WTC11 (cell line): ENCODE measurements at regions not wholly inside any gene's neighbourhood (a gene's known extent, or its start where the extent isn't known, plus 50 kb on each side); places are given as distances from the start of the nearest gene placed in this dataset.
"Not testable (repeated sequence)": the region's sequence is repeated elsewhere in the genome, so short reads cannot be mapped to it uniquely, and the experiment has no call there.

ENCODE experiments used
- ATAC-seq: fragments of 200-7000 bp; cut with Tn5 transposase; 2 replicates; pipeline ENCODE4 v1.10.0; 2021; ENCODE audit warnings: mild to moderate bottlenecking, moderate library complexity
- CTCF ChIA-PET: fragments of 300-600 bp; sonication (Branson Sonifier 250); formaldehyde crosslinking; loops from one replicate; lab custom pipeline; 2021; ENCODE audit warnings: antibody characterized with exemption; lab: Charles Lee
- POLR2A ChIA-PET: fragments of 350-600 bp; sonication (Branson Sonifier 250); formaldehyde crosslinking; loops from one replicate; lab custom pipeline; 2021; ENCODE audit warnings: antibody characterized with exemption; lab: Charles Lee
- DNase-seq: peaks from one replicate; pipeline ENCODE4 v3.0.0; 2021; ENCODE audit warnings: low spot score
- H3K27ac Mint-ChIP-seq: 2 replicates; pipeline ENCODE4 v1.8.0; 2021; ENCODE audit warnings: mixed read lengths
- H3K27me3 Mint-ChIP-seq: 2 replicates; pipeline ENCODE4 v1.8.0; 2021; ENCODE audit warnings: low read depth, mild to moderate bottlenecking, moderate library complexity, mixed read lengths
- H3K36me3 Mint-ChIP-seq: 2 replicates; pipeline ENCODE4 v1.8.0; 2021; ENCODE audit warnings: mixed read lengths
- H3K4me1 Mint-ChIP-seq: 2 replicates; pipeline ENCODE4 v1.8.0; 2022; ENCODE audit warnings: mixed read lengths
- H3K4me3 Mint-ChIP-seq: 2 replicates; pipeline ENCODE4 v1.8.0; 2021; ENCODE audit warnings: mild to moderate bottlenecking, moderate library complexity, mixed read lengths
- H3K9me3 Mint-ChIP-seq: 2 replicates; pipeline ENCODE4 v1.8.0; 2021; ENCODE audit warnings: mixed read lengths
- AFF4 ChIP-seq: sonication (generic); formaldehyde crosslinking; IDR thresholded peaks from 2 replicates; pipeline ENCODE4 v1.8.1; 2023; ENCODE audit warnings: mild to moderate bottlenecking, missing genetic modification reagents, borderline replicate concordance
- ATF6 ChIP-seq: sonication (generic); formaldehyde crosslinking; IDR thresholded peaks from 2 replicates; pipeline ENCODE4 v1.8.1; 2023; ENCODE audit warnings: mild to moderate bottlenecking, missing genetic modification reagents
- CREB1 ChIP-seq: sonication (generic); formaldehyde crosslinking; IDR thresholded peaks from 2 replicates; pipeline ENCODE4 v1.8.0; 2023; ENCODE audit warnings: mild to moderate bottlenecking, missing genetic modification reagents
- ETV6 ChIP-seq: sonication (generic); formaldehyde crosslinking; IDR thresholded peaks from 2 replicates; pipeline ENCODE4 v1.8.1; 2022; ENCODE audit warnings: mild to moderate bottlenecking, missing genetic modification reagents
- FOXJ3 ChIP-seq: sonication (generic); formaldehyde crosslinking; IDR thresholded peaks from 2 replicates; pipeline ENCODE4 v1.9.0; 2021; ENCODE audit warnings: missing genetic modification reagents, mild to moderate bottlenecking, borderline replicate concordance
- FOXP1 ChIP-seq: sonication (generic); formaldehyde crosslinking; IDR thresholded peaks from 2 replicates; pipeline ENCODE4 v1.8.0; 2022; ENCODE audit warnings: missing genetic modification reagents, mild to moderate bottlenecking, moderate library complexity, borderline replicate concordance
- HMGXB4 ChIP-seq: sonication (generic); formaldehyde crosslinking; IDR thresholded peaks from 2 replicates; pipeline ENCODE4 v1.8.1; 2023; ENCODE audit warnings: mild to moderate bottlenecking, moderate library complexity, missing genetic modification reagents
- MLX ChIP-seq: sonication (generic); formaldehyde crosslinking; IDR thresholded peaks from 2 replicates; pipeline ENCODE4 v1.8.1; 2023; ENCODE audit warnings: mild to moderate bottlenecking, missing genetic modification reagents, moderate library complexity
- MXD4 ChIP-seq: fragments of 250-450 bp; sonication (Bioruptor Pico); IDR thresholded peaks from 2 replicates; pipeline ENCODE4 v1.8.0; 2021; ENCODE audit warnings: mild to moderate bottlenecking, moderate library complexity, borderline replicate concordance
- NR3C1 ChIP-seq: sonication (generic); formaldehyde crosslinking; conservative IDR thresholded peaks from 2 replicates; pipeline ENCODE4 v1.8.1; 2023; ENCODE audit warnings: low read depth, mild to moderate bottlenecking, missing genetic modification reagents
- PREB ChIP-seq: sonication (generic); formaldehyde crosslinking; IDR thresholded peaks from 2 replicates; pipeline ENCODE4 v1.8.1; 2022; ENCODE audit warnings: mild to moderate bottlenecking, missing genetic modification reagents, moderate library complexity, borderline replicate concordance
- RORB ChIP-seq: fragments of 250-450 bp; sonication (Bioruptor Pico); IDR thresholded peaks from 2 replicates; pipeline ENCODE4 v1.9.0; 2021; ENCODE audit warnings: mild to moderate bottlenecking
- SP1 ChIP-seq: sonication (generic); formaldehyde crosslinking; conservative IDR thresholded peaks from 2 replicates; pipeline ENCODE4 v1.8.1; 2022; ENCODE audit warnings: missing genetic modification reagents
- USF2 ChIP-seq: sonication (generic); formaldehyde crosslinking; IDR thresholded peaks from 2 replicates; pipeline ENCODE4 v1.8.1; 2023; ENCODE audit warnings: mild to moderate bottlenecking, missing genetic modification reagents, moderate library complexity
- ZNF121 ChIP-seq: sonication (generic); formaldehyde crosslinking; IDR thresholded peaks from 2 replicates; pipeline ENCODE4 v1.8.0; 2023; ENCODE audit warnings: missing genetic modification reagents
- ZNF263 ChIP-seq: sonication (generic); formaldehyde crosslinking; IDR thresholded peaks from 2 replicates; pipeline ENCODE4 v1.8.1; 2022; ENCODE audit warnings: low read depth, mild to moderate bottlenecking, moderate library complexity, missing genetic modification reagents

GRCh38 chr2:101578135-101578534 is 103.2 kb upstream of the RFX8 start:
- ATAC-seq, H3K36me3 Mint-ChIP-seq, H3K4me1 Mint-ChIP-seq, H3K4me3 Mint-ChIP-seq, POLR2A ChIA-PET, CTCF ChIA-PET, H3K27me3 Mint-ChIP-seq, H3K9me3 Mint-ChIP-seq, H3K27ac Mint-ChIP-seq, DNase-seq: not testable (repeated sequence)

GRCh38 chr2:101577173-101577572 is 102.3 kb upstream of the RFX8 start:
- Mint-ChIP-seq H3K36me3 (peaks cover 4% of the 10 kb centered on the region; the same call in 1 of the 2 replicates), H3K4me1 (no peaks in the 10 kb centered on the region), H3K27ac (no peak overlapping the region), H3K27me3 (no peaks in the 10 kb centered on the region), H3K4me3 (no peak overlapping the region)
- TF ChIP-seq MLX (CRISPR knock-in tag) = no peak
- TF ChIP-seq ETV6 (CRISPR knock-in tag) = no peak
- no peak for TF ChIP-seq PREB (CRISPR knock-in tag)
- no peak for TF ChIP-seq SP1
- no peak for TF ChIP-seq ZNF121 (CRISPR knock-in tag)
- no peak for TF ChIP-seq FOXP1
- TF ChIP-seq NR3C1 (CRISPR knock-in tag) = no peak
- TF ChIP-seq USF2 = no peak
- no peak for TF ChIP-seq ATF6 (CRISPR knock-in tag)
- TF ChIP-seq AFF4 = no peak
- TF ChIP-seq FOXJ3 (CRISPR knock-in tag) = no peak
- TF ChIP-seq HMGXB4 = no peak
- no peak for TF ChIP-seq MXD4 (CRISPR knock-in tag)
- no peak for TF ChIP-seq ZNF263
- no peak for TF ChIP-seq RORB
- TF ChIP-seq CREB1 (CRISPR knock-in tag) = no peak
- TF ChIP-seq, all 79 proteins: peak for 0
- CTCF ChIA-PET = no interaction called here
- DNase-seq (no peak), ATAC-seq (no peak)
- POLR2A ChIA-PET = no interaction called here
- H3K9me3 Mint-ChIP-seq = peaks cover 5% of the 10 kb centered on the region
